Stomach (tissue), 8 donors: ENCODE measurements at regions not wholly inside any gene's neighbourhood (a gene's known extent, or its start where the extent isn't known, plus 50 kb on each side); places are given as distances from the start of the nearest gene placed in this dataset.

ENCODE experiments used
- DNase-seq, 2 donors: peaks; one replicate each; pipeline versions ENCODE4 v3.0.0 to v3.0.0-alpha.2; 2013 to 2019
- H3K27ac ChIP-seq, 5 donors: fragments of 200-600 bp in 4 of 5; sonication (generic) in 4 of 5; one replicate each; pipeline ENCODE4 v1.5.1; 2013 to 2019; ENCODE audit warnings: mild to moderate bottlenecking in 1 of 5, moderate library complexity in 1 of 5
- H3K27me3 ChIP-seq, 3 donors: fragments of 200-600 bp; sonication (generic); one replicate each; pipeline ENCODE4 v1.5.1; 2017 to 2019; ENCODE audit warnings: mixed run types in 1 of 3
- H3K36me3 ChIP-seq, 4 donors: fragments of 200-600 bp; sonication (generic); 1 replicate in 3 of 4; 2 replicates in 1 of 4; pipeline ENCODE4 v1.5.1; 2016 to 2019
- H3K4me1 ChIP-seq, 4 donors: fragments of 200-600 bp; sonication (generic); one replicate each; pipeline ENCODE4 v1.5.1; 2016 to 2019
- H3K4me3 ChIP-seq, 4 donors: fragments of 200-600 bp; sonication (generic) in 3 of 4; one replicate each; pipeline ENCODE4 v1.5.1; 2016 to 2019; ENCODE audit warnings: mild to moderate bottlenecking in 1 of 4
- H3K9me3 ChIP-seq, 4 donors: fragments of 200-600 bp; sonication (generic); one replicate each; pipeline ENCODE4 v1.5.1; 2016 to 2019
- CTCF ChIP-seq, 7 experiments: fragments of 450-650 bp in 4 of 7; fragments of 200-600 bp in 3 of 7; sonication (generic) in 3 of 7; IDR thresholded peaks; one replicate each; pipeline ENCODE4 v1.5.1; 2016 to 2019; ENCODE audit warnings: antibody characterized with exemption in 7 of 7, control low read depth in 2 of 7, mild to moderate bottlenecking in 1 of 7
- EP300 ChIP-seq: sonication (generic); formaldehyde crosslinking; IDR thresholded peaks from one replicate; pipeline ENCODE4 v1.6.1; 2017; ENCODE audit warnings: antibody characterized with exemption
- POLR2A ChIP-seq, 4 donors: fragments of 450-650 bp; IDR thresholded peaks; one replicate each; pipeline ENCODE4 v1.6.1; 2016; ENCODE audit warnings: antibody characterized with exemption in 4 of 4, control low read depth in 2 of 4, mild to moderate bottlenecking in 1 of 4, moderate library complexity in 1 of 4
- POLR2AphosphoS5 ChIP-seq, 3 donors: sonication (generic); formaldehyde crosslinking; IDR thresholded peaks; one replicate each; pipeline ENCODE4 v1.6.1; 2016; ENCODE audit warnings: antibody characterized with exemption in 3 of 3
- WGBS, 5 donors: extraction: QIAGEN DNeasy Blood & Tissue Kit in 3 of 5; methylation state at CpG; one replicate each; pipeline versions ENCODE4 v1.1.5 to v1.1.7; 2013 to 2018; 5-methylcytosine and 5-hydroxymethylcytosine counted together
- intact Hi-C: fragments of 100-400 bp; cut with DNase I; formaldehyde crosslinking; loops from one replicate; pipeline ENCODE4 v1.15.1; 2023; ENCODE audit warnings: low total_unique reads
- donor health status: healthy with polysubstance abuse.
- donor health status: Bipolar disorder and iron deficiency.
- donor health status: healthy.

GRCh38 chr2:67772216-67773170 is 290.3 kb downstream of the C1D start:
- no peaks in the 10 kb centered on the region for H3K27me3 ChIP-seq
- no peaks in the 10 kb centered on the region for H3K9me3 ChIP-seq
- H3K36me3 ChIP-seq, result no peaks in the 10 kb centered on the region
- 59 to 70% (median 66%) methylated on average over 9 of the region's 9 CpGs for WGBS, 5 donors
- H3K4me1 ChIP-seq, result no peaks in the 10 kb centered on the region
- peak in 1 of 2 donors; percentile 27 for DNase-seq
- intact Hi-C loops, result no loop called here
- TF ChIP-seq EP300 (no peak), POLR2AphosphoS5 (IDR thresholded peaks at IDR 0.05) (no peak), POLR2A (IDR thresholded peaks at IDR 0.05) (no peak), CTCF (IDR thresholded peaks at IDR 0.05) (no peak)
- peak overlapping the region in 1 of 5 donors; percentile 7 for H3K27ac ChIP-seq
- H3K4me3 ChIP-seq, result no peak overlapping the region

- H3K9me3 ChIP-seq, result no peaks in the 10 kb centered on the region
- no peaks in the 10 kb centered on the region for H3K4me1 ChIP-seq
- intact Hi-C loops, result no loop called here
- DNase-seq, result peak in 1 of 2 donors; percentile 25
- no peak overlapping the region for H3K27ac ChIP-seq
- H3K36me3 ChIP-seq, result no peaks in the 10 kb centered on the region
- H3K4me3 ChIP-seq, result no peak overlapping the region
- TF ChIP-seq CTCF (IDR thresholded peaks at IDR 0.05) (no peak), POLR2A (IDR thresholded peaks at IDR 0.05) (no peak), EP300 (no peak), POLR2AphosphoS5 (IDR thresholded peaks at IDR 0.05) (no peak)
- no peaks in the 10 kb centered on the region for H3K27me3 ChIP-seq
- 60 to 89% (median 86%) methylated on average over 3 of the region's 3 CpGs for WGBS, 5 donors
Observed at GRCh38 chr2:67773851-67774250, 289.0 kb downstream of the C1D start.

DNA sequence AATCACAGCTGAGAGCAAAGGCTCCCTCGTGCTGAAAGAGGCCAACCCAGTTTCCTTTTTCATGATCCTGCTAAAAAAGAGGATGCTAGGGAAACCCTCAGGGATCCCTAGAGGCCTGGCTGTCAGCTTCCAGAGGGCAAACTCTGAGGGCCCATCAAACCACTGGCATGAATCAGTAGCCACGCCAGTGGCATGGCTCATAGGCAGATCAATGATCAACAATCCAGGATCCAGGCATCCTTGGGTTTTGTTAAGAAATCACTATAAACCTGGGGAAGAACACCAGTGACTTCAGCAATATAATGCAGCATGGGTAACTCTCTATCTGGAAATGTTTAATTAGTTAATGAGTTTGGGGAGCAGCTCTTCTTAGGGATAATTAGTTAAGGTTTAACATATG is 286.5 kb downstream of the C1D start:
- H3K9me3 ChIP-seq, result no peaks in the 10 kb centered on the region
- H3K27me3 ChIP-seq, result no peaks in the 10 kb centered on the region
- 54 to 76% (median 60%) methylated on average over 2 of the region's 2 CpGs for WGBS, 5 donors
- H3K4me1 ChIP-seq, result no peaks in the 10 kb centered on the region
- intact Hi-C loops, result no loop called here
- no peak for DNase-seq
- H3K27ac ChIP-seq, result no peak overlapping the region
- H3K36me3 ChIP-seq, result no peaks in the 10 kb centered on the region
- no peak for TF ChIP-seq EP300
- no peak for TF ChIP-seq POLR2A (IDR thresholded peaks at IDR 0.05)
- TF ChIP-seq CTCF (IDR thresholded peaks at IDR 0.05), result no peak
- no peak for TF ChIP-seq POLR2AphosphoS5 (IDR thresholded peaks at IDR 0.05)
- H3K4me3 ChIP-seq, result no peak overlapping the region

- no peaks in the 10 kb centered on the region for H3K36me3 ChIP-seq
- no peaks in the 10 kb centered on the region for H3K4me1 ChIP-seq
- H3K27me3 ChIP-seq, result no peaks in the 10 kb centered on the region
- H3K27ac ChIP-seq, result no peak overlapping the region
- intact Hi-C loops, result no loop called here
- TF ChIP-seq POLR2AphosphoS5 (IDR thresholded peaks at IDR 0.05) (no peak), EP300 (no peak), POLR2A (IDR thresholded peaks at IDR 0.05) (no peak), CTCF (IDR thresholded peaks at IDR 0.05) (no peak)
- H3K9me3 ChIP-seq, result no peaks in the 10 kb centered on the region
- DNase-seq, result no peak
- WGBS, 5 donors, result 71 to 88% (median 78%) methylated on average over 1 of the region's 1 CpG
- H3K4me3 ChIP-seq, result no peak overlapping the region
Observed at GRCh38 chr2:67777010-67777409, 285.8 kb downstream of the C1D start.
